ENCODE measurements at regions not wholly inside any gene's neighbourhood (a gene's known extent, or its start where the extent isn't known, plus 50 kb on each side); places are given as distances from the start of the nearest gene placed in this dataset.

GRCh38 chr15:100763835-100764750, 115.5 kb upstream of the ALDH1A3 start:
- WGBS, 2 experiments (ENCODE audit: insufficient coverage in 1 of 2, insufficient read length in 1 of 2): 93 to 97% methylated on average over 10 to 20 of the region's 20 CpGs
- no peak for TF ChIP-seq CTCF (conservative IDR thresholded peaks at IDR 0.05)

DNA sequence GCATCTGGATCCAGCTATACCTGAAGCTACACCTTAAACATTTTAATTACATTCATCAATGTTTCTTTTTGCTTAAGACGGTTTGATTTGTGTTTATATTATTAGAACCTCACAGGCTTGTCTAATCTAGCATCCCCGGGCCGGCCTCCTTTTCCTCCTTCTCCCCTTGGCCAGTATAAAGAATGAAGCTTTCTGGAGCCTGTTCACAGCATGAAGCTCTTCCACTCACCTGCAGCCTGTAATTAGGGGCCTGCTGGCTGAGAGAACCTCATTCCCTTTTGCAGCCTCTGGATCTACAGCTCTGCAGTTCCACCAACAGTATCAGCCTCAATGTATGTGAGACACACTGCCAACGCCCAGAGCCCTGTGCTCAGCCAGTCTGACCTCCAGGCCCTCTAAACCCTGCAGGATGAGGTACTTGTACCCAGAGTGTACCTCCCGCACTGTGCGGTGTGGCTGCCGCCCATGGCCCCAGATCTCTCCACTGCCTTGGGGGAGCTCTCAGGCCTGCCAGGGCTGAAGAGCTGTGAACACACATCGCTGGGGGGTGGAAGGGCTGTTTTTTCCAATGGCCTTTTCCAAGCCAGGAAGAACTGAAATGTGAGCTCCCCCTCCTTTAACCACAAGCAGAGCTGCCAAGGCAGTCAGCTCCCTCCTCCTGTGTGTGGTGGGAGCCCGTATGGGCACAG, 114.7 kb upstream of the ALDH1A3 start:
- no peaks in the 10 kb centered on the region for H3K36me3 Mint-ChIP-seq (ENCODE audit: low read depth)
- Histone ChIP-seq H3K36me3 (ENCODE audit: control insufficient read depth, insufficient read depth, low read length) (no peaks in the 10 kb centered on the region), H3K4me1 (ENCODE audit: control insufficient read depth, insufficient read depth, low read length) (peaks cover 6% of the 10 kb centered on the region), H3K27ac (ENCODE audit: low read depth, low read length) (no peak overlapping the region), H3K4me3 (ENCODE audit: low read length) (no peak overlapping the region), H3K9me3 (ENCODE audit: control insufficient read depth, low read length) (no peaks in the 10 kb centered on the region), H3K27me3 (ENCODE audit: control insufficient read depth, insufficient read depth, low read length, poor library complexity, severe bottlenecking) (no peaks in the 10 kb centered on the region), H3K9ac (ENCODE audit: extremely low read depth, low read length, poor library complexity, severe bottlenecking) (no peak overlapping the region)
- no peak overlapping the region for H3K4me3 Mint-ChIP-seq
- DNase-seq: peak; percentile 42
- TF ChIP-seq CTCF (conservative IDR thresholded peaks at IDR 0.05): no peak
- 92 to 97% methylated on average over 6 to 9 of the region's 9 CpGs for WGBS, 2 experiments (ENCODE audit: insufficient coverage in 1 of 2, insufficient read length in 1 of 2)
- H3K4me1 Mint-ChIP-seq: peaks cover 39% of the 10 kb centered on the region
- H3K27me3 Mint-ChIP-seq (ENCODE audit: insufficient read depth): peaks cover 8% of the 10 kb centered on the region
- no peaks in the 10 kb centered on the region for H3K9me3 Mint-ChIP-seq
- no peak overlapping the region for H3K27ac Mint-ChIP-seq

More at GRCh38 chr15:100763835-100764750, 115.5 kb upstream of the ALDH1A3 start:
- Histone ChIP-seq H3K9ac (ENCODE audit: extremely low read depth, low read length, poor library complexity, severe bottlenecking) (no peak overlapping the region), H3K4me3 (ENCODE audit: low read length) (no peak overlapping the region), H3K27me3 (ENCODE audit: control insufficient read depth, insufficient read depth, low read length, poor library complexity, severe bottlenecking) (no peaks in the 10 kb centered on the region), H3K4me1 (ENCODE audit: control insufficient read depth, insufficient read depth, low read length) (peaks cover 9% of the 10 kb centered on the region), H3K9me3 (ENCODE audit: control insufficient read depth, low read length) (no peaks in the 10 kb centered on the region), H3K27ac (ENCODE audit: low read depth, low read length) (no peak overlapping the region), H3K36me3 (ENCODE audit: control insufficient read depth, insufficient read depth, low read length) (no peaks in the 10 kb centered on the region)
- Mint-ChIP-seq H3K9me3 (no peaks in the 10 kb centered on the region), H3K4me3 (no peak overlapping the region), H3K36me3 (ENCODE audit: low read depth) (no peaks in the 10 kb centered on the region), H3K27me3 (ENCODE audit: insufficient read depth) (peaks cover 8% of the 10 kb centered on the region), H3K4me1 (peaks cover 47% of the 10 kb centered on the region), H3K27ac (no peak overlapping the region)
- DNase-seq: peak; percentile 39

- no peaks in the 10 kb centered on the region for H3K27me3 ChIP-seq (ENCODE audit: control insufficient read depth, insufficient read depth, low read length, poor library complexity, severe bottlenecking)
- no peaks in the 10 kb centered on the region for H3K36me3 ChIP-seq (ENCODE audit: control insufficient read depth, insufficient read depth, low read length)
- H3K9me3 ChIP-seq (ENCODE audit: control insufficient read depth, low read length): no peaks in the 10 kb centered on the region
- TF ChIP-seq CTCF (conservative IDR thresholded peaks at IDR 0.05): no peak
- Mint-ChIP-seq H3K9me3 (no peaks in the 10 kb centered on the region), H3K27ac (no peak overlapping the region), H3K4me3 (peak overlapping the region; percentile 15), H3K27me3 (ENCODE audit: insufficient read depth) (peaks cover 8% of the 10 kb centered on the region), H3K4me1 (peaks cover 33% of the 10 kb centered on the region), H3K36me3 (ENCODE audit: low read depth) (no peaks in the 10 kb centered on the region)
- peak; percentile 39 for DNase-seq
- 92 to 93% methylated on average over 17 to 24 of the region's 24 CpGs for WGBS, 2 experiments (ENCODE audit: insufficient coverage in 1 of 2, insufficient read length in 1 of 2)
- no peak overlapping the region for H3K4me3 ChIP-seq (ENCODE audit: low read length)
- no peak overlapping the region for H3K9ac ChIP-seq (ENCODE audit: extremely low read depth, low read length, poor library complexity, severe bottlenecking)
- H3K27ac ChIP-seq (ENCODE audit: low read depth, low read length): no peak overlapping the region
- peaks cover 6% of the 10 kb centered on the region for H3K4me1 ChIP-seq (ENCODE audit: control insufficient read depth, insufficient read depth, low read length)
These were observed 114.0 kb upstream of the ALDH1A3 start for GRCh38 chr15:100765467-100766241.
